Fibroblast of peridontal ligament (primary cell): ENCODE measurements at regions not wholly inside any gene's neighbourhood (a gene's known extent, or its start where the extent isn't known, plus 50 kb on each side); places are given as distances from the start of the nearest gene placed in this dataset.
"Not testable (repeated sequence)": the region's sequence is repeated elsewhere in the genome, so short reads cannot be mapped to it uniquely, and the experiment has no call there.

Experiments used
- DNase-seq: peaks from one replicate; pipeline ENCODE4 v3.0.0-alpha.2; 2010; ENCODE audit errors: extremely low read depth

DNA sequence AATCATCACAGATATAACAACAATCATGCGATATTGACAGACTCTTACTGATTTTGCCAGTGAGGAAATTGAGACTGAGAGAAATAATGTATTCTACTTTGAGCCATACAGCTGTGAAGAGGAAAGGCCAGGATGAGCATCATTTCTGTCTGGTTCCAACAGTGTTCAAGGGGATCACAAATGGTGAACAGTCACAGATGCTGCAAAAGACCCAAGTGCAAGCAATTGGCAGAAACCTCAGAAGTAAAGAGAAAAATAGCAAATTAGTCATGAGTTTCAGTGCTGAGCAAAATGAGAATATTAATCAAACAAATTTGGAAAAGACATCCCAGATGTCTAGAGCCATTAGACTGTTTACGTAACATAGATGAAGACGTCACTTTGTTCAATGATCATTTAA, 114.1 kb downstream of the RAB38 start:
- no peak for DNase-seq

DNA sequence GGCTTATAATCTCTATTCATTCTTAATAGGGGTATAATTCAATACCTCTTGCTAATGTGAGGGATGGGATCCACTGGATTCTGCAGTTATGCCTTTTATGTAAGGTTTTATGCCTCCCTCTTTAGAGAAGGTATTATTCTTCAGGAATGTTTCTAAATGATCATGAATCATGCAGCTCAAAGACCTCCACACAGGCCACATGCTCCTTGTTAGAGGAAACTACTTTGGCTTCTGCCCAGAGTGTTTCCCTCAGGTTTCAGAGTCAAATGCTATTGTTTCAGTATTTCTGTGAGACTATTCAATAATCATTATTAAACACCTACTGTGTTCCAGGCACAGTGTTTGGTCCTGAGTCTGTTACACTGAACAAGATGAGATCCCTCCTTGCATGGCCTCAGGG, 115.9 kb downstream of the RAB38 start:
- peak; percentile 2 for DNase-seq

DNA sequence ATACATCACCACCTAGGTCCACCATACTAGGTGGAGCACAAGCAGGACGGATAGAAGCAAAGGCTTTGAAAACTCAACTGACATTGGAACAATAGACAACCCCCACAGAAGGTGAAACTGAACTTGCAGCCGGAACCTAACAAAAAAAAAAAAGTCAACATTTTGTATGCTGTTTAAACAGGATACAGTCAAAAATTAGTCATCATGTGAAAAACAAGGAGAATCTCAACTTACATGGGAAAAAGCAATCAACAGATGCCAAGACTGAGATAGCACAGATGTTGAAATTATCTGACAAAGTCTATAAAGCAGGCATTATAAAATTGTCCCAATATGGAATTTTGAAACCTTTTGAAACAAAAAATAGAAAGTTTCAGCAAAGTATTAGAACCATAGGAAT, 123.8 kb downstream of the RAB38 start:
- DNase-seq: peak; percentile 7

DNA sequence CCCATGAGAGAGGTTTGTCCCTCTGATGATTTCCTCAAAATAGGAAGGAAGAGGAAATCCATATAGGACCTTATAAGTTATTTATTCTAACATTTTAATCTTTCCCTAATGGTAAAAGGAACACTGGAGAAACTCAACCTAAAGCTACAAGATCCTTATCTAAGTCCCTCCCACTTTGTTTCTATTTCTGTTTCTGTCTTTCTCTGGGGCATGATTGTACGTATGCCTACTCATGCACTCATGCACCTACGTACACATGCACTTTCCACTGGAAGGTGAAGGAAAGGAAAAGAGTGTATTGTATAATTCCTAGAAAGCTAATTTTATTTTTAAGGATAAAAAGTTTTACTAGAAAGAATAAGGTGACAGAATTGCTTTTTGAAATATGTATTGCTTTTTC, 125.0 kb downstream of the RAB38 start:
- no peak for DNase-seq

DNA sequence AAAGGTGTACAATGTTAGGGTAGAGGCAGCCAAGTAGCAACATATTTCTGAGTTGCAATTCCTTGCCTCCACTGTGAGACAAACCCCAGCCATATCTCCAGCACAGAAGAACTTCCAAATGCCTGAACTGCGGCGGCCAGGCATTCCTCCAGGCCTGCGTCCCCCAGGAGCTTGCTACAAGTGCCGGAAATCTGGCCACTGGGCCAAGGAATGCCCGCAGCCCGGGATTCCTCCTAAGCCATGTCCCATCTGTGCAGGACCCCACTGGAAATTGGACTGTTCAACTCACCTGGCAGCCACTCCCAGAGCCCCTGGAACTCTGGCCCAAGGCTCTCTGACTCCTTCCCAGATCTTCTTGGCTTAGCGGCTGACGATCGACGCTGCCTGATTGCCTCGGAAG, 130.0 kb downstream of the RAB38 start:
- DNase-seq: not testable (repeated sequence)

DNA sequence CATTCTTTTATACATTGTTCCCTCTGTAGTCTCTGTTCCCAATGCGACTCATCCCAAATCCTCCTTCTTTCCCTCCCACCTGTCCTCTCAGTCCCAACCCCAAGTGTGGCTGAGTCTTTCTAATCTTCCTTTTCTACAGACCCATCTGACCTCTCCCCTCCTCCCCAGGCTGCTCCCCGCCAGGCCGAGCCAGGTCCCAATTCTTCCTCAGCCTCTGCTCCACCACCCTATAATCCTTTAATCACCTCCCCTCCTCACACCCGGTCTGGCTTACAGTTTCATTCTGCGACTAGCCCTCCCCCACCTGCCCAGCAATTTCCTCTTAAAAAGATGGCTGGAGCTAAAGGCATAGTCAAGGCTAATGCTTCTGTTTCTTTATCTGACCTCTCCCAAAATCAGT, 130.6 kb downstream of the RAB38 start:
- not testable (repeated sequence) for DNase-seq

DNA sequence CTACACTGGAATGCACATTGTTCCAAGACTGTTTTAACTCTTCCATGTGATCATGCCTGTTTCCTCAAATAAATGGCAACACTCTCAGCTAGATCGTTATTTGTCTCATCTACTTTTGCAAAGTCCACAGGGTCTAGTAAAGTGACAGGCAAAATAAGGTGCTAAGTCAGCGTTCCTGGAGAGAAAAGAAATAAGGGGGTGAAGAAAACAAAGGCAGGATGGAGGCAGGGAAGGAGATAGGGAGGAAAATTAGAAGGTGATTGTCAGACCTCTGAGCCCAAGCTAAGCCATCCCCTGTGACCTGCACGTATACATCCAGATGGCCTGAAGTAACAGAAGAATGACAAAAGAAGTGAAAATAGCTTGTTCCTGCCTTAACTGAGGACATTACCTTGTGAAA, 132.1 kb downstream of the RAB38 start:
- DNase-seq: no peak

DNA sequence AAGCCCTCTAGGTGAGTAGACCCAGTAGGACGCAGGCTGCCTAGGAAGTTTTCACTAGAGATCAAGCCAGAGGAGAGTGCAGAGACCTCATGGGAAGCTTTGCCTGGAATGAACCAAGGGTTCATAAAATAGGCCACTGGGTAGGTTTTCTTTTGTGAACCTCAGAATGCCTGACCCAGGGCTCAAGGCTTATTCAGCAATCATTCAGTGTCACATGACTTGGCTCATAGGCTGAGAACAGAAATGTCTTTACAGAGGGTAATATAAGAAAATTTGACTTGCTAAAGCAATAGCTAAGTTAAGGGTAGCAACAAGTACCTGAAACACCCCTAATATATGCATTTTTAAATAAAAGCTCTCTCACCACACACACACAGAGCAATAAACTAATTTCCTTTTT, 132.6 kb downstream of the RAB38 start:
- no peak for DNase-seq

DNA sequence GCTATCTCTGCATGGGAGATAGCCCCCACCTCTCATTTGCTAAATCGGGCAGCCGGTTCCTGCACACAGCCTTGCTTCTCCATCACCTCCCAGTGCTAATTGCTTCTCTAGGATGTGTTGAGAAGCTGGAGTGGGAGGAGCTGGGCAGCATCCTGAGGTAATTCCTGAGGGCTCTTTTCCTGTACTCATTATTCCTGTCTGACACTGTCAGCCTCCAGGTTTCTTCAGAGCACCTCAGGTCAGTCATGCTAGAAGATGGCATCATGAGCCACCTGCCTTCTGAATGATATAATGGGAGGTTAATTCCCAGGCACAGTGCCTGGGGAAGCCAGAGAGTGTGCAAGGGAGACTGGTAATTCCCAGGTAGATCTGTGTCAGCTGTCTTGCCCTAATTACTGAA, 133.0 kb downstream of the RAB38 start:
- DNase-seq: no peak

DNA sequence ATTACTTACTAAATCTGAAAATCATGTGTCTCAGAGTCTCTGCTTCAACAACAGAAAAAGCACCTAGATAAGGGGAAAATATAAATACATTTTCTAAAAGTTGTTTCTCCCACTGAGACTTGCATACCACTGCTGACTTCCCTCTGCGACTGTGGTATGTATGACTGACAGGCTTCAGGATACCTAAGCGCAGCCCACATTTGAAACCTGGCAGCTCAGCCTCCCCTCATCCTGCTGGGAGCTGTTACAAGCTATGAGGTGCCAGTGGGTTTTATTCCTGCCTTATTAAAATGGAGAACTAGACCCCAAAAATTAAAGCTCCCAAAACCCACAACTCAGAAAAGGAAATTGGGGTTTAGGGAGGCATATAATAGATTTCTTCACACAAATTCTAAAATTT, 133.6 kb downstream of the RAB38 start:
- no peak for DNase-seq

DNA sequence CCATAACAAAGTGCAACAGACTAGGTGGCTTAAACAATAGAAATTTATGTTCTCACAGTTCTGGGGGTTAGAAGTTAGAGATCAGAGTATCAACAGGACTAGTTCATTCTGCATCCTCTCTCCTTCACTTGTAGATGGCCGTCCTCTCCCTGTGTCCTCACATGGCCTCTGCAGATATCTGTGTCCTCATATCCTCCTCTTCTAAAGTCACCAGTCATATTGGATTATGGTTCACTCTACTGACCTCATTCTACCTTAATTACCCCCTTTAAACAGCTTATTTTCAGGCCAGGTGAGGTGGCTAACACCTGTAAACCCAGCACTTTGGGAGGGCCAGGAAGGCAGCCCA, 135.1 kb downstream of the RAB38 start:
- DNase-seq: no peak

DNA sequence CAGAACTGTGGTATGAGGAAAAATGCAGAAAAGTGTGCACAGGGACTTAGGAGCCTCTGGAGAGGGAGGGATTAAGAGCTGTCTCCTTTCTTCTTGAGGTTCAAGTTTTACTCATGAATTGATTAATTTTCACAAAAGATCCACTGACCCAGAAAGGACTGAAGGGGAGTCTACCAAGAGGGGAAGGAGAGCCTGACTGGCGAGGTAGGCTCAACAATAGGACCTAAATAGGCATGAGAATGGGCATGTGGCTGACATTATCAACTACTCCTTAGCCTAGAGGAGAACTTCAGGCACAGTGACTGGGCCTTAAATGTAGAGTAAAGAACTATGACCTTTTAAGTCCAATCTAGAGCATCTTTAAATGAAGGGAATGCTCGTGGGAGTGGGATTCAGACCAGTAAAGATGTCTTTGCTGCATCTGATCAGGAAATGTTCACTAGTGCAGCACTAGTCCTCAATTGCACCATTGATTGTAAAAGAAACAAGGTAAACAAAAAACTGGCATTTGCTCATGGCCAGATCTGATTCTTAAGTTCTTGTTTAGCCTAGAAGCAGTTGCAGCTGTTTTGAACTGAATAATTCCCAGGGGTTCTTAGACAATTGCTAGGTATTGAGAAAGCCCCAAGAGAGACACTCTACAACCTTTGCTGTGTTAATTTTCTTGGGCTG, 135.6 kb downstream of the RAB38 start:
- no peak for DNase-seq

DNA sequence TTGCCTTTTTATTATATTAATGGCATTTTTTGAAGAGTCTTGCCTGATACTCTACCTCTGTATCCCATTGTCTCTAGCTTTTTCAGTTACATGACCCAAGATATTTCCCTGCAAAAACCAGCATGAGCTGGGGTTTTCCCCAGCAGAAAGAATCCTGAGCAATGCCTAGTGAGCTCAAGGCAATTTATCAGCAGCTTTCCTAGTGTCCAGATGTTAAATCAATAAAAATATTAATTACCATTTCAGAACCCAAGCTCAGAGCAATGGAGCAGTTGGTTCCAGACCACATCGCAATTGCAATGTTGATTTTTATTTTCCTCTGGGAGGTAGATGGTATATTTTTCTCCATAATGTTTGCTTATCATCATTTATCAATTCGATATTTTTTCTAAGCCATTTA, 137.2 kb downstream of the RAB38 start:
- DNase-seq: no peak

DNA sequence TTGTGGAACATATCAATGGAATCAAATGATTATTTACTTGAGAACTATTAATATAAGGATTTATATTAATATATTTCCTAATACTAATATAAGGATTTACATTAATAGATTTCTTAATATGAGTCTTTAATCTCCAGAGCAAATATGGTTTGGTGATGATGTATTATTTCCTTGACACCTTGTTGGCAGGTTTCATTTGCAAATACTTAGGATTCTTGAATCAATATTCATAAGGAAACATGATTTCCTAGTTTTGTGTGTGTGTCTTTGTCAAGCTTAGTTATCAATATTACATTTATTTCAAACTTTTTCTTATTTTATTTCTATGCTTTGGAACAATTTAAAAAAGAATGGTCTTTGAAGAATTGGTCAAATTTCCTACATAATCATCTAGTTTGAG, 138.5 kb downstream of the RAB38 start:
- DNase-seq: no peak

DNA sequence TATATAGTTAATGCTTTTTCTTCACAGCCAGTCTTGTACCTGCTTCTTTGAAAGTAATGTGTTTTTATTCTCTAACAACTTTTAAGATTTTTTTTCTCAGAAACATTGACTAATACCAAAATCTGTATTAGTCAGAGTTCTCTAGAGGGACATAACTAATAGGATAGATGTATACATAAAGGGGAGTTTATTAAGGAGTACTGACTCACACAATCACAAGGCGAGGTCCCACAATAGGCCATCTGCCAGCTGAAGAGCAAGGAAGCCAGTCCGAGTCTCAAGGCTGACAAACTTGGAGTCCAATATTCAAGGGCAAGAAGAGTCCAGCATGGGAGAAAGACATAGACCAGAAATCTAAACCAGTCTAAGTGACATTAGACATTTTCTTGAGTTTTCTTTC, 140.0 kb downstream of the RAB38 start:
- DNase-seq: no peak

DNA sequence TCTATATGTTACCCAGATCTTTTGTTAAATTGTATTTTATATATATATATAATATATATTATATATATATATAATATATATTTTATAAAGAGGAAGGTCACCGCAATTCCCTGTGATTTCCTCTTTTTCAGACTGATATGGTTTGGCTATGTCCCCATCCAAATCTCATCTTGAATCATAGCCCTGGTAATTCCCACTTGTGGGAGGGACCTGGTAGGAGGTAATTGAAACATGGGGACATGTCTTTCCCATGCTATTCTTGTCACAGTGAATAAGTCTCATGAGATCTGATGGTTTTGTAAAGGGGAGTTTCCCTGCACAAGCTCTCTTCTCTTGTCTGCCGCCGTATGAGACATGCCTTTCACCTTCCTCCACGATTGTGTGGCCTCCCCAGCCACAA, 157.6 kb downstream of the RAB38 start:
- no peak for DNase-seq

DNA sequence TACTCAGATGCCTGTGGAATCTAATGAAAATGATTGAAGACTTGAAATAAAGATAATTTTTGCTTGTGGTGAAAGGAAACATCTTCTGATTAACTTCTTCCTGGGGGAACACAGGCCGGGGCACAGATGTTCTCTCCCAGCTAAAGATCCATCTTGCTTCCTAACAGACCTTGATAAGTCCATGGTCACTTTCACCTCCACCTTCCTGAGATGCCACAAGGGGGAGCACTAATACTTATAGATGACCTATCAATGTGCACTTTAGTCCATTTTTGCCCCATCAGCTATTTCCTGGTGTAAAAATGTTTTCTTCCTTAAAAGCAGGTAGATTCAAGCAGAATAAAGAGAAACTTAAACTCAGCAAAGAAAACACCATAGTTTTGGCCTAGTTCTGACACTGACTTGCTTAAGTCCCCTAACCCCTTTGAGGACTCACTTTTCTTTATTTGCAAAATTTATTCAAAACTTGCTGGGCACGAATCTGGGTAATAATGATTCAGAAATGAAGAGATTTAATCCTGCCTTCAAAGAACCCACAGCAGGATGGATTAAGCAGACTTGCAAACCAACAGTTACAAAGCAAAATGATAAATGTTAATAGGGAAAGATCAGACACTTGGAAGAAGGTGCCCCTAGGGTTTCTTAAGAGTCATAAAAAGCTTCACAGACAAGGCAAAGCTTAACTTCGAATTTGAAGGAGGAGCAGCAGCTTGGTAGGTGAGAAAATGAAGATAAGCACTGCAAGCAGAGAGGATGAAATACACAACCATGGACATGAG, 158.7 kb downstream of the RAB38 start:
- peak; percentile 94 for DNase-seq

DNA sequence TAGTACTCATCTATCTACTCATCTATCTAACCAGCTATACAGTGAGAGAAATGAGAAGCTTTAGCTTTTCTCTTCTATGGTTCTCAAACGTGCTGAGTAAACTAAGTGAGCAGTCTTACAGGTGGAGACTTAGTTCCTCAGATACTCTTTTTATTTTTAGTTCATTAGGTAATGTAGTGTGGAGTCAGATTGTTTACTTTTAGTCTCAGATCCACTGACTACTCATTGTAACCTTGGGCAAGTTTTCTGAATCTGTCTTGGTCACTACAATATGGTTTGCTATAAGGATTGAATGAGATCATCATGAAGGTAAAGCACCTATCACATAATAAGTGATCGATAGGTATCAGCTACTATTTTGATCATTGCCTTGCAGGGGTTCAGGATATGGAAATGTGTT, 160.1 kb downstream of the RAB38 start:
- no peak for DNase-seq

DNA sequence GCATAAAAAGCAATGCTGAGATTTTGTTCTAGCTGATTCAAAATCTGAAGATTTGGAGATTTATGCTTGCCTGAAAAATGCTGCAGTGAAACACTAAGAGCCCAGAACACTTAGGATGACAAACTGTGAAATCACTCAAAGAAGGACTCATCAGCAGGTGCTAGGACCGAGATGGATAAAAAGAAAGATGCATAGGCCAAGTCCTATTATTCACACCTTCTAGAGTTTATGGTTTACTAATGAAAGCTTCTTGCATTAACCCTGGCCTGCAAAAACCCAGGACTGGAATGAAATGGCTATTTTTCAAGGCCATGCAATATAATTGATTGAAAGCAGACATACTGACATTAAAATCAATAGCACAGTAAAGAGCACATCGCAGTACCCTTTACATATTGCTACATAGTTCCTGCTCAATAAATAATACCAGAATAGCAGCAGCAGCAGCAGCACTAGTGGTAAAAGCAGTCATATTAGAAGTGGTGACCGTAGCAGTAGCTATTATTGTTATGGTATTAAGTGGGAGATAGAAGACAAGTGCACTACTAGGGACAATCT, 161.7 kb downstream of the RAB38 start:
- peak; percentile 3 for DNase-seq

DNA sequence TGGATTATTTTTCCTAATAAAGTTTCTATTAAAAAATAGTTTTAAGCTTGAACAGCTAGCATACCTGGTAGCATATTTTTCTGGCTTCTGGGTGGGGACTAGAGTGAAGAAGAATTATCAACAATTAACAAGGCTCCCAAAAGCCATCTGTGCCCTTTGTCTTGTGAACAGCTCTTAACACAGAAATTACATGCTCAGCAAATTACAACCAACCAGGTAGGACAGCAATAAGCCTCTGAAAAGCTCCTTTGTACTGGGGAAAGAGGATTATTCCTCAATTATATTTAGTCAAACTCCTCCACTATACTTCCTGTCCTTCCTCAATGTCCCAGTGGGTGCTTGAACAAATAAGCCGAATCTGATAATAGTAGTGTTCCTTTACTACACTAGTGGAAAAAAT, 162.8 kb downstream of the RAB38 start:
- DNase-seq: no peak

DNA sequence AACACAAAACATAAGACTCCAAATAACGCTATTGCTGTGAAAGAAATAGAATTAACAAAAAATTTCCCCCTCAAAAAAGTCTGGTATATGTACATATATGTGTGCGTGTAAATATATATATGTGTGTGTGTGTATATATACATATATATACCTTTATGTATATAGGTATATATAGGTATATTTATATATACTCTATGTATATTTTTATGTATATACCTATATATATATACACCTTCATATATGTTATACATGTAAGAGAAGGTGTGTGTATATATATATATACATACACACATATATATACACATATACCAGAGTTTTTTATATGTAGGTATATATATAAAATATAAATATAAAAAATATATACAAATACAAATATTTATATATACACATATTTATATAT, 199.2 kb downstream of the RAB38 start:
- DNase-seq: no peak

DNA sequence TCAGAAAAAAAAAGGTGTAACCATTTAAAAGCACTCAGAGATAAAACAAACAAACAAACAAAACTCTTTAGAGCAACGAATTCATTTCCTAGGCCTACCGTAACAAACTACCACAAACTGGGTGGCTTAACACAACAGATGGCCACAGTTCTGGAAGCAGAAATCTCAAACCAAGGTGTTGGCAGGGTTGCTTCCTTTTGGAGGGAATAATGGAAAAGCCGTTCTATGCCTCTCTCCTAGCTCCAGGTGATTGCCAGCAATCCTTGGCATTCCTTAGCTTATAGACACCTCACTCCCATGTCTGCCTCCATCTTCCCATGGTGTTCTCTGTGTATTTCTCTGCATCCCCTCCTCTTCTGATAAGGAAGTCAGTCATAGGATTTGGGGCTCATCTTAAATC, 200.4 kb downstream of the RAB38 start:
- no peak for DNase-seq

DNA sequence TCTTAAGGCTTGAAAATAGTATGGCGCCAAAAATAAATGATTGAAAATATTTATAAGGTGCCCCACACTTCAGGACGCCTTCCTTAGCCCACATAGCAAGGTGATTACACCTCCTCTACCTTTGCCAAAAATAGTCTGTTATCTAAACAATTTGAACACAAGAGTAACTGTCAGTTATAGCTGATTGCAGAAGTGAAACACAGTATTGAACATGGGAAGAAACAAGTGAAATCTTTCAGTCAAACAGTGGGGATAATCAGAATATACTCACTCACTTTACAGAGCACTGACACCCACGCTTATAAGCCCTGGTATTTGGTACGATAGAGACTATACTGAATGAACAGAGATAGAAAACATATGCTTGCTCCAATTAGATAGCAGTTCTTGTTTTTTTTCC, 203.1 kb downstream of the RAB38 start:
- DNase-seq: no peak

DNA sequence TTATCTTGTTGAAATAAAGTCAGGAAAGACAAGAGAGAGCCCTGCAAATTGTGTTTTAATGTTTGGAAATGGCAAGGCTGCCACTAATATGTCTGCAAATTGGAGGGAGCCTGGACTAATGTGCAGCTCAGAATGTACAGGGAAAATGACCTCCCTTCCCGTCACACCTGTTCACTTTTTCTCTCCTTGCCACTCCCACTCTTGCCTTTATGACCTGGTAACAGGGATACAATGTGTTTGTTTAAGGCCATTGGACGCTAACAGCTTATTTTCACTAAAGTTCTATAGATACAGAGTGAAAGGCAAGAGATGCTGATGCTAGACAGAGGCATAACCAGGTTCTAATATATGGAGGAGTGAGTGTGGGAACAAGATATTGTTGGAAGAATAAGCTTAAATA, 203.9 kb downstream of the RAB38 start:
- no peak for DNase-seq
